CD14-positive monocyte (primary cell): ENCODE measurements at regions not wholly inside any gene's neighbourhood (a gene's known extent, or its start where the extent isn't known, plus 50 kb on each side); places are given as distances from the start of the nearest gene placed in this dataset.

Experiments used
- DNase-seq, 3 donors: peaks; one replicate each; pipeline ENCODE4 v3.0.0-alpha.2; 2011 to 2022
- H2AFZ ChIP-seq: 2 replicates; pipeline ENCODE4 v1.6.0; 2012; ENCODE audit warnings: mild to moderate bottlenecking, low read depth, low read length, inconsistent platforms; ENCODE audit not compliant: insufficient read depth, poor library complexity, severe bottlenecking
- H3K27ac ChIP-seq, 2 donors: 1 replicate in 1 of 2; 2 replicates in 1 of 2; pipeline ENCODE4 v1.5.1; 2012 to 2013; ENCODE audit warnings: low read length in 2 of 2, control low read depth in 1 of 2, inconsistent platforms in 1 of 2, low read depth in 1 of 2, mild to moderate bottlenecking in 1 of 2
- H3K27me3 ChIP-seq, 2 donors: one replicate each; pipeline versions ENCODE4 v1.6.0 to v1.6.1; 2011 to 2013; ENCODE audit warnings: low read length in 2 of 2; ENCODE audit not compliant: control insufficient read depth in 2 of 2, insufficient read depth in 2 of 2
- H3K36me3 ChIP-seq, 2 donors: replicated peaks in 1 of 2; 1 replicate in 1 of 2; 2 replicates in 1 of 2; pipeline versions ENCODE4 v1.5.1 to v1.6.1; 2012 to 2013; ENCODE audit warnings: low read length in 2 of 2, control low read depth in 1 of 2, inconsistent platforms in 1 of 2, mild to moderate bottlenecking in 1 of 2; ENCODE audit not compliant: insufficient read depth in 2 of 2, control insufficient read depth in 1 of 2
- H3K4me1 ChIP-seq, 2 donors: 1 replicate in 1 of 2; 2 replicates in 1 of 2; pipeline versions ENCODE4 v1.5.1 to v1.6.1; 2012 to 2013; ENCODE audit warnings: low read length in 2 of 2, control low read depth in 1 of 2, inconsistent platforms in 1 of 2, mild to moderate bottlenecking in 1 of 2, moderate library complexity in 1 of 2; ENCODE audit not compliant: insufficient read depth in 2 of 2, control insufficient read depth in 1 of 2
- H3K4me2 ChIP-seq: replicated peaks from 2 replicates; pipeline ENCODE3; 2012; ENCODE audit warnings: low read length, moderate library complexity, mild to moderate bottlenecking; ENCODE audit not compliant: poor library complexity, severe bottlenecking; ENCODE audit errors: extremely low read depth
- H3K4me3 ChIP-seq, 3 experiments: fragments of 200-600 bp in 1 of 3; sonication (generic) in 1 of 3; replicated peaks in 1 of 3; 1 replicate in 2 of 3; 2 replicates in 1 of 3; pipeline ENCODE4 v1.5.1; 2011 to 2013; ENCODE audit warnings: low read length in 3 of 3, mild to moderate bottlenecking in 3 of 3, control low read depth in 2 of 3, low read depth in 2 of 3, inconsistent platforms in 1 of 3, moderate library complexity in 1 of 3
- H3K79me2 ChIP-seq: 2 replicates; pipeline ENCODE4 v1.6.0; 2012; ENCODE audit warnings: mild to moderate bottlenecking, control low read depth, inconsistent platforms, low read length, moderate library complexity; ENCODE audit not compliant: insufficient read depth
- H3K9ac ChIP-seq: 2 replicates; pipeline ENCODE4 v1.6.0; 2017; ENCODE audit warnings: low read length, mild to moderate bottlenecking; ENCODE audit not compliant: insufficient read depth, poor library complexity, severe bottlenecking
- H3K9me3 ChIP-seq, 2 donors: replicated peaks in 1 of 2; 1 replicate in 1 of 2; 2 replicates in 1 of 2; pipeline versions ENCODE4 v1.5.1 to v1.6.1; 2012 to 2013; ENCODE audit warnings: low read length in 2 of 2, control low read depth in 1 of 2; ENCODE audit not compliant: control insufficient read depth in 1 of 2, insufficient read depth in 1 of 2
- H4K20me1 ChIP-seq: 2 replicates; pipeline ENCODE4 v1.6.0; 2012; ENCODE audit warnings: mild to moderate bottlenecking, low read length, control low read depth, moderate library complexity; ENCODE audit not compliant: insufficient read depth
- H3K27ac Mint-ChIP-seq, 7 donors: one replicate each; pipeline ENCODE4 v1.8.0; 2020; ENCODE audit warnings: mild to moderate bottlenecking in 7 of 7, mixed read lengths in 7 of 7, moderate library complexity in 6 of 7, inconsistent platforms in 2 of 7
- H3K27me3 Mint-ChIP-seq, 3 donors: one replicate each; pipeline ENCODE4 v1.8.0; 2021 to 2022; ENCODE audit warnings: low read depth in 3 of 3, mild to moderate bottlenecking in 3 of 3, mixed read lengths in 3 of 3, moderate library complexity in 3 of 3, inconsistent platforms in 1 of 3
- H3K36me3 Mint-ChIP-seq, 2 donors: one replicate each; pipeline ENCODE4 v1.8.0; 2020; ENCODE audit warnings: mixed read lengths in 2 of 2, inconsistent platforms in 1 of 2, mild to moderate bottlenecking in 1 of 2
- H3K4me1 Mint-ChIP-seq: one replicate; pipeline ENCODE4 v1.8.0; 2020; ENCODE audit warnings: mild to moderate bottlenecking, mixed read lengths
- H3K4me3 Mint-ChIP-seq, 2 donors: one replicate each; pipeline ENCODE4 v1.8.0; 2020; ENCODE audit warnings: mild to moderate bottlenecking in 2 of 2, mixed read lengths in 2 of 2, moderate library complexity in 1 of 2
- H3K9me3 Mint-ChIP-seq, 7 donors: one replicate each; pipeline ENCODE4 v1.8.0; 2020 to 2022; ENCODE audit warnings: mixed read lengths in 7 of 7, mild to moderate bottlenecking in 6 of 7, moderate library complexity in 6 of 7, inconsistent platforms in 2 of 7
- CTCF ChIP-seq: fragments of 200-600 bp; IDR thresholded peaks from one replicate; pipeline ENCODE4 v1.8.0; 2022; ENCODE audit warnings: antibody characterized with exemption, mild to moderate bottlenecking
- WGBS: methylation state at CpG from one replicate; pipeline ENCODE4 v1.1.5; 2013; ENCODE audit warnings: missing lambda C conversion rate; ENCODE audit not compliant: insufficient coverage; 5-methylcytosine and 5-hydroxymethylcytosine counted together
- intact Hi-C, 2 donors: fragments of 100-400 bp; cut with micrococcal nuclease; formaldehyde crosslinking; loops; one replicate each; pipeline versions ENCODE4 v1.15.0 to v1.15.1; 2023

- DNase-seq = no peak
- Histone ChIP-seq H3K4me3 (no peak overlapping the region), H3K79me2 (no peaks in the 10 kb centered on the region), H3K4me1 (no peaks in the 10 kb centered on the region), H2AFZ (no peak overlapping the region), H3K9ac (no peak overlapping the region), H3K36me3 (no peaks in the 10 kb centered on the region), H3K27me3 (no peaks in the 10 kb centered on the region), H4K20me1 (no peaks in the 10 kb centered on the region), H3K9me3 (peaks cover 0 to 8% of the 10 kb centered on the region in 2 donors), H3K27ac (no peak overlapping the region), H3K4me2 (no peak overlapping the region)
- intact Hi-C loops = no loop called here
- no peak for TF ChIP-seq CTCF
- Mint-ChIP-seq H3K4me3 (no peak overlapping the region), H3K9me3 (peaks cover 0 to 13% (median 6%) of the 10 kb centered on the region in 7 donors), H3K4me1 (no peaks in the 10 kb centered on the region), H3K27ac (no peak overlapping the region), H3K27me3 (peaks cover 0 to 2% (median 0%) of the 10 kb centered on the region in 3 donors), H3K36me3 (no peaks in the 10 kb centered on the region)
- WGBS = 38% methylated on average over 9 of the region's 12 CpGs
Measured at GRCh38 chr15:23912191-23912590, 225.1 kb upstream of the NDN start.

- intact Hi-C loops = no loop called here
- Histone ChIP-seq H3K4me1 (no peaks in the 10 kb centered on the region), H3K4me2 (no peak overlapping the region), H3K79me2 (no peaks in the 10 kb centered on the region), H3K36me3 (no peaks in the 10 kb centered on the region), H3K9me3 (peaks cover 0 to 4% of the 10 kb centered on the region in 2 donors), H2AFZ (no peak overlapping the region), H4K20me1 (no peaks in the 10 kb centered on the region), H3K4me3 (no peak overlapping the region), H3K9ac (no peak overlapping the region), H3K27me3 (no peaks in the 10 kb centered on the region), H3K27ac (no peak overlapping the region)
- Mint-ChIP-seq H3K27me3 (peaks cover 0 to 2% (median 0%) of the 10 kb centered on the region in 3 donors), H3K36me3 (no peaks in the 10 kb centered on the region), H3K4me3 (no peak overlapping the region), H3K27ac (no peak overlapping the region), H3K9me3 (peaks cover 0 to 13% (median 6%) of the 10 kb centered on the region in 7 donors), H3K4me1 (no peaks in the 10 kb centered on the region)
- no peak for TF ChIP-seq CTCF
- no peak for DNase-seq
- no CpG with 5 or more reads among the region's 5 CpGs for WGBS
Measured at GRCh38 chr15:23913081-23913480, 226.0 kb upstream of the NDN start.
